ENCODE measurements at regions not wholly inside any gene's neighbourhood (a gene's known extent, or its start where the extent isn't known, plus 50 kb on each side); places are given as distances from the start of the nearest gene placed in this dataset.

GRCh38 chr17:72249441-72249840 is 128.6 kb downstream of the SOX9 start:
- TF ChIP-seq, protein P1, sequence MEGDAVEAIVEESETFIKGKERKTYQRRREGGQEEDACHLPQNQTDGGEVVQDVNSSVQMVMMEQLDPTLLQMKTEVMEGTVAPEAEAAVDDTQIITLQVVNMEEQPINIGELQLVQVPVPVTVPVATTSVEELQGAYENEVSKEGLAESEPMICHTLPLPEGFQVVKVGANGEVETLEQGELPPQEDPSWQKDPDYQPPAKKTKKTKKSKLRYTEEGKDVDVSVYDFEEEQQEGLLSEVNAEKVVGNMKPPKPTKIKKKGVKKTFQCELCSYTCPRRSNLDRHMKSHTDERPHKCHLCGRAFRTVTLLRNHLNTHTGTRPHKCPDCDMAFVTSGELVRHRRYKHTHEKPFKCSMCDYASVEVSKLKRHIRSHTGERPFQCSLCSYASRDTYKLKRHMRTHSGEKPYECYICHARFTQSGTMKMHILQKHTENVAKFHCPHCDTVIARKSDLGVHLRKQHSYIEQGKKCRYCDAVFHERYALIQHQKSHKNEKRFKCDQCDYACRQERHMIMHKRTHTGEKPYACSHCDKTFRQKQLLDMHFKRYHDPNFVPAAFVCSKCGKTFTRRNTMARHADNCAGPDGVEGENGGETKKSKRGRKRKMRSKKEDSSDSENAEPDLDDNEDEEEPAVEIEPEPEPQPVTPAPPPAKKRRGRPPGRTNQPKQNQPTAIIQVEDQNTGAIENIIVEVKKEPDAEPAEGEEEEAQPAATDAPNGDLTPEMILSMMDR (IDR thresholded peaks at IDR 0.05): no peak
- no peak for TF ChIP-seq POLR2A (IDR thresholded peaks at IDR 0.05)

All from heart left ventricle (tissue), 13 donors.